IMR-90 (cell line): ENCODE measurements at regions not wholly inside any gene's neighbourhood (a gene's known extent, or its start where the extent isn't known, plus 50 kb on each side); places are given as distances from the start of the nearest gene placed in this dataset.

Source experiments
- CTCF ChIP-seq: conservative IDR thresholded peaks from 2 replicates; pipeline ENCODE4 v1.5.1; 2012; ENCODE audit warnings: mild to moderate bottlenecking, low read depth, low read length, improper control_type of control experiment
- ELK1 ChIP-seq: fragments of 150-350 bp; IDR thresholded peaks from 2 replicates; pipeline ENCODE4 v1.6.1; 2016; ENCODE audit warnings: low read depth, mild to moderate bottlenecking, low read length, moderate library complexity, borderline replicate concordance
- FOS ChIP-seq: fragments of 150-350 bp; IDR thresholded peaks from 2 replicates; pipeline ENCODE4 v1.6.1; 2016; ENCODE audit warnings: low read depth, low read length
- MAZ ChIP-seq: IDR thresholded peaks from 2 replicates; pipeline ENCODE4 v1.6.1; 2012; ENCODE audit warnings: low read depth, mild to moderate bottlenecking, low read length, improper control_type of control experiment, moderate library complexity, borderline replicate concordance
- MXI1 ChIP-seq: IDR thresholded peaks from 2 replicates; pipeline ENCODE4 v1.6.1; 2012; ENCODE audit warnings: low read depth, mild to moderate bottlenecking, low read length, moderate library complexity, borderline replicate concordance
- POLR2A ChIP-seq: IDR thresholded peaks from 2 replicates; pipeline ENCODE4 v1.6.1; 2012; ENCODE audit warnings: mild to moderate bottlenecking, low read depth, low read length
- RAD21 ChIP-seq: IDR thresholded peaks from 2 replicates; pipeline ENCODE4 v1.6.1; 2012; ENCODE audit warnings: low read length, improper control_type of control experiment
- RFX5 ChIP-seq: IDR thresholded peaks from 2 replicates; pipeline ENCODE4 v1.8.0; 2012; ENCODE audit warnings: low read depth, mild to moderate bottlenecking, low read length, moderate library complexity
- USF2 ChIP-seq: fragments of 150-350 bp; IDR thresholded peaks from 2 replicates; pipeline ENCODE4 v1.6.1; 2017; ENCODE audit warnings: mild to moderate bottlenecking, antibody characterized with exemption, low read length, low read depth

GRCh38 chr13:72424059-72424458, 303.4 kb downstream of the MZT1 start:
- no peak for TF ChIP-seq CTCF
- no peak for TF ChIP-seq POLR2A
- no peak for TF ChIP-seq RFX5
- TF ChIP-seq USF2: no peak
- no peak for TF ChIP-seq FOS
- no peak for TF ChIP-seq MXI1
- no peak for TF ChIP-seq RAD21
- TF ChIP-seq ELK1: no peak
- no peak for TF ChIP-seq MAZ
